Transverse colon (tissue), 3 donors: ENCODE measurements at regions not wholly inside any gene's neighbourhood (a gene's known extent, or its start where the extent isn't known, plus 50 kb on each side); places are given as distances from the start of the nearest gene placed in this dataset.

Source experiments
- POLR2A ChIP-seq: fragments of 450-650 bp; IDR thresholded peaks from one replicate; pipeline ENCODE4 v1.6.1; 2016; ENCODE audit warnings: antibody characterized with exemption, mild to moderate bottlenecking, moderate library complexity
- TF ChIP-seq, protein P1 (sequence below), 5 experiments: fragments of 200-600 bp in 3 of 5; fragments of 450-650 bp in 2 of 5; sonication (generic) in 3 of 5; IDR thresholded peaks; 1 replicate in 2 of 5; 2 replicates in 3 of 5; pipeline ENCODE4 v1.5.1; 2016 to 2017; ENCODE audit warnings: antibody characterized with exemption in 5 of 5, inconsistent platforms in 3 of 5, mild to moderate bottlenecking in 2 of 5, moderate library complexity in 1 of 5

DNA sequence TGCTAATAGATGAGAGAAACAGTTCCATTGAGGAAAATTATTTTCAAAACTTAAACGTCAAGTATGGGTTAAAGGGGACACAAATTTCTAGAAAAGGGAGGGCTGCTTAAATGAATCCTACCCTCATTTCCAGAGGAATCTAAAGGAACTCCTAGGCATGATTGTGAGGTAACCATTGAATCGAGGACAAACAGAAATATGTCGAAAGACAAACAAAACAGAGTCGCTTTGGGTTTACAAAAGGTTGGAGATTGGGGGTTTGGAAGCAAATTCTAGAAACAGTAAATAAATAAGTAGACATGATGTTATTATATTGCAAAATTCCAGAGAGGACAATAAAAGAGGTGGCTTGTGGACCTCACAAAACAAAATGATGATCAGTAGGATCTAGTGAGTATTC is 173.1 kb downstream of the FTCDNL1 start:
- TF ChIP-seq, protein P1, sequence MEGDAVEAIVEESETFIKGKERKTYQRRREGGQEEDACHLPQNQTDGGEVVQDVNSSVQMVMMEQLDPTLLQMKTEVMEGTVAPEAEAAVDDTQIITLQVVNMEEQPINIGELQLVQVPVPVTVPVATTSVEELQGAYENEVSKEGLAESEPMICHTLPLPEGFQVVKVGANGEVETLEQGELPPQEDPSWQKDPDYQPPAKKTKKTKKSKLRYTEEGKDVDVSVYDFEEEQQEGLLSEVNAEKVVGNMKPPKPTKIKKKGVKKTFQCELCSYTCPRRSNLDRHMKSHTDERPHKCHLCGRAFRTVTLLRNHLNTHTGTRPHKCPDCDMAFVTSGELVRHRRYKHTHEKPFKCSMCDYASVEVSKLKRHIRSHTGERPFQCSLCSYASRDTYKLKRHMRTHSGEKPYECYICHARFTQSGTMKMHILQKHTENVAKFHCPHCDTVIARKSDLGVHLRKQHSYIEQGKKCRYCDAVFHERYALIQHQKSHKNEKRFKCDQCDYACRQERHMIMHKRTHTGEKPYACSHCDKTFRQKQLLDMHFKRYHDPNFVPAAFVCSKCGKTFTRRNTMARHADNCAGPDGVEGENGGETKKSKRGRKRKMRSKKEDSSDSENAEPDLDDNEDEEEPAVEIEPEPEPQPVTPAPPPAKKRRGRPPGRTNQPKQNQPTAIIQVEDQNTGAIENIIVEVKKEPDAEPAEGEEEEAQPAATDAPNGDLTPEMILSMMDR (IDR thresholded peaks at IDR 0.05): no peak
- TF ChIP-seq POLR2A: no peak
